IMR-90 (cell line): ENCODE measurements at regions not wholly inside any gene's neighbourhood (a gene's known extent, or its start where the extent isn't known, plus 50 kb on each side); places are given as distances from the start of the nearest gene placed in this dataset.

Source experiments
- ATAC-seq: fragments of 200-7000 bp; cut with Tn5 transposase; 2 replicates; pipeline ENCODE4 v1.9.1; 2020; ENCODE audit warnings: low read depth, mild to moderate bottlenecking, moderate library complexity
- BruUV-seq: library from RNA; stranded (reverse); fragments of 400-500 nt; replicated peaks from 2 replicates; lab custom pipeline; 2021; lab: Mats Ljungman, UMichigan
- CTCF ChIA-PET: fragments of 300-600 bp; formaldehyde crosslinking; extraction: SDS; loops from one replicate; lab custom pipeline; 2021; ENCODE audit warnings: antibody characterized with exemption; lab: Yijun Ruan, JAX
- POLR2A ChIA-PET: fragments of 300-600 bp; sonication (Branson Sonifier 250); formaldehyde crosslinking; loops from one replicate; lab custom pipeline; 2022; ENCODE audit warnings: antibody characterized with exemption; ENCODE audit not compliant: unreplicated experiment; lab: Charles Lee
- DNase-seq: peaks from one replicate; pipeline ENCODE4 v3.0.0; 2013
- H2AFZ ChIP-seq: replicated peaks from 2 replicates; pipeline ENCODE3; 2013; ENCODE audit warnings: low read length, mild to moderate bottlenecking; ENCODE audit not compliant: poor library complexity
- H2AK5ac ChIP-seq: 2 replicates; pipeline ENCODE4 v1.6.1; 2013; ENCODE audit warnings: low read depth, low read length, inconsistent platforms
- H2AK9ac ChIP-seq: replicated peaks from 2 replicates; pipeline ENCODE3; 2013; ENCODE audit warnings: mild to moderate bottlenecking, low read depth, low read length, moderate library complexity; ENCODE audit not compliant: poor library complexity
- H2BK120ac ChIP-seq: 2 replicates; pipeline ENCODE4 v1.6.1; 2013; ENCODE audit warnings: low read depth, low read length, inconsistent platforms
- H2BK15ac ChIP-seq: 3 replicates; pipeline ENCODE4 v1.6.1; 2013; ENCODE audit warnings: low read depth, low read length, inconsistent platforms
- H2BK20ac ChIP-seq: 2 replicates; pipeline ENCODE4 v1.6.1; 2013; ENCODE audit warnings: low read depth, mild to moderate bottlenecking, inconsistent platforms, low read length, moderate library complexity
- H2BK5ac ChIP-seq: 2 replicates; pipeline ENCODE4 v1.6.1; 2013; ENCODE audit warnings: mild to moderate bottlenecking, low read depth, low read length, inconsistent platforms; ENCODE audit not compliant: poor library complexity, severe bottlenecking
- H3K14ac ChIP-seq: replicated peaks from 2 replicates; pipeline ENCODE4 v1.6.1; 2013; ENCODE audit warnings: low read depth, low read length, inconsistent platforms
- H3K18ac ChIP-seq: 2 replicates; pipeline ENCODE4 v1.6.1; 2013; ENCODE audit warnings: low read depth, low read length, control low read depth
- H3K23ac ChIP-seq: 2 replicates; pipeline ENCODE4 v1.6.1; 2013; ENCODE audit warnings: low read depth, low read length, inconsistent platforms
- H3K27ac ChIP-seq: 2 replicates; pipeline ENCODE4 v1.5.1; 2013; ENCODE audit warnings: mild to moderate bottlenecking, control low read depth, low read length; ENCODE audit not compliant: insufficient read depth
- H3K27me3 ChIP-seq: 2 replicates; pipeline ENCODE4 v1.6.1; 2013; ENCODE audit warnings: low read length; ENCODE audit not compliant: control insufficient read depth, insufficient read depth
- H3K36me3 ChIP-seq: 2 replicates; pipeline ENCODE4 v1.6.1; 2013; ENCODE audit warnings: low read length, mixed read lengths; ENCODE audit not compliant: control insufficient read depth, insufficient read depth
- H3K4ac ChIP-seq: 2 replicates; pipeline ENCODE4 v1.6.1; 2013; ENCODE audit warnings: low read depth, low read length, inconsistent platforms
- H3K4me1 ChIP-seq: 2 replicates; pipeline ENCODE4 v1.6.1; 2013; ENCODE audit warnings: low read length, mixed read lengths; ENCODE audit not compliant: control insufficient read depth, insufficient read depth
- H3K4me2 ChIP-seq: 2 replicates; pipeline ENCODE4 v1.6.1; 2013; ENCODE audit warnings: low read depth, mild to moderate bottlenecking, control low read depth, low read length, moderate library complexity
- H3K4me3 ChIP-seq: 2 replicates; pipeline ENCODE4 v1.5.1; 2013; ENCODE audit warnings: low read depth, mild to moderate bottlenecking, control low read depth, low read length, moderate library complexity; ENCODE audit not compliant: insufficient read depth
- H3K56ac ChIP-seq: 2 replicates; pipeline ENCODE4 v1.6.1; 2013; ENCODE audit warnings: low read length, inconsistent platforms; ENCODE audit not compliant: insufficient read depth; ENCODE audit errors: extremely low read depth
- H3K79me1 ChIP-seq, 2 experiments: 2 replicates each; pipeline ENCODE4 v1.6.1; 2013; ENCODE audit warnings: low read length in 2 of 2, inconsistent platforms in 1 of 2, low read depth in 1 of 2
- H3K9ac ChIP-seq: 2 replicates; pipeline ENCODE4 v1.6.1; 2013; ENCODE audit warnings: low read depth, low read length, control low read depth
- H3K9me1 ChIP-seq: 2 replicates; pipeline ENCODE4 v1.6.1; 2013; ENCODE audit warnings: low read length, inconsistent platforms; ENCODE audit not compliant: insufficient read depth
- H3K9me3 ChIP-seq: 2 replicates; pipeline ENCODE4 v1.6.1; 2013; ENCODE audit warnings: low read length; ENCODE audit not compliant: control insufficient read depth, insufficient read depth
- H4K20me1 ChIP-seq: 2 replicates; pipeline ENCODE4 v1.6.1; 2013; ENCODE audit warnings: low read length, inconsistent platforms; ENCODE audit not compliant: insufficient read depth
- H4K5ac ChIP-seq: 2 replicates; pipeline ENCODE4 v1.6.1; 2013; ENCODE audit warnings: mild to moderate bottlenecking, low read depth, low read length, control low read depth
- H4K8ac ChIP-seq, 2 experiments: 2 replicates each; pipeline ENCODE4 v1.6.1; 2013; ENCODE audit warnings: low read depth in 2 of 2, low read length in 2 of 2, control low read depth in 1 of 2, inconsistent platforms in 1 of 2
- H4K91ac ChIP-seq: 2 replicates; pipeline ENCODE4 v1.6.1; 2013; ENCODE audit warnings: low read depth, low read length, inconsistent platforms; ENCODE audit not compliant: insufficient read depth
- FOS ChIP-seq: fragments of 150-350 bp; IDR thresholded peaks from 2 replicates; pipeline ENCODE4 v1.6.1; 2016; ENCODE audit warnings: low read depth, low read length
- MAFK ChIP-seq: IDR thresholded peaks from 2 replicates; pipeline ENCODE4 v1.6.1; 2012; ENCODE audit warnings: low read depth, low read length, improper control_type of control experiment
- SMC3 ChIP-seq: fragments of 150-350 bp; IDR thresholded peaks from 2 replicates; pipeline ENCODE4 v1.6.1; 2016; ENCODE audit warnings: low read depth, mild to moderate bottlenecking, antibody characterized with exemption, low read length, moderate library complexity
- dilution Hi-C: fragments of 300-500 bp; cut with HindIII; formaldehyde crosslinking; loops from one replicate; pipeline ENCODE4 v1.14.3; 2018; ENCODE audit warnings: low sequenced_read_pairs; ENCODE audit not compliant: unreplicated experiment
- in situ Hi-C: fragments of 300-500 bp; cut with MboI; formaldehyde crosslinking; loops from 3 replicates; pipeline ENCODE4 v1.14.3; 2019; ENCODE audit warnings: low sequenced_read_pairs, inconsistent platforms, mixed read lengths
- intact Hi-C: fragments of 100-400 bp; cut with micrococcal nuclease; formaldehyde crosslinking; loops from 2 replicates; pipeline ENCODE4 v1.10.0; 2022
- TF ChIP-seq, protein P1 (sequence below): conservative IDR thresholded peaks from 2 replicates; pipeline ENCODE4 v1.5.1; 2012; ENCODE audit warnings: mild to moderate bottlenecking, low read depth, low read length, improper control_type of control experiment
- TF ChIP-seq, protein P2 (sequence below): fragments of 150-350 bp; IDR thresholded peaks from 2 replicates; pipeline ENCODE4 v1.6.1; 2016; ENCODE audit warnings: low read depth, mild to moderate bottlenecking, low read length, moderate library complexity, borderline replicate concordance

- dilution Hi-C loops: no loop called here
- ATAC-seq (no peak), DNase-seq (peak; percentile 4)
- Histone ChIP-seq H3K36me3 (no peaks in the 10 kb centered on the region), H2BK15ac (no peak overlapping the region), H4K91ac (no peak overlapping the region), H4K8ac (no peak overlapping the region), H3K4me3 (no peak overlapping the region), H3K27me3 (no peaks in the 10 kb centered on the region), H3K79me1 (no peaks in the 10 kb centered on the region), H2BK5ac (no peak overlapping the region), H3K9me3 (no peaks in the 10 kb centered on the region; the same call in 1 of the 2 replicates), H2AK5ac (no peak overlapping the region), H3K9ac (no peak overlapping the region), H4K5ac (no peak overlapping the region), H3K18ac (no peak overlapping the region), H2AFZ (no peak overlapping the region), H2AK9ac (no peak overlapping the region), H2BK120ac (no peak overlapping the region), H2BK20ac (no peak overlapping the region), H3K56ac (no peak overlapping the region), H3K4me2 (no peak overlapping the region), H3K9me1 (no peaks in the 10 kb centered on the region), H4K20me1 (no peaks in the 10 kb centered on the region), H3K14ac (no peak overlapping the region), H3K23ac (no peak overlapping the region), H3K4ac (no peak overlapping the region), H3K4me1 (peaks cover 6% of the 10 kb centered on the region), H3K27ac (no peak overlapping the region)
- no TSS peak for BruUV-seq
- ChIA-PET CTCF (no interaction called here), POLR2A (no interaction called here)
- in situ Hi-C loops: no loop called here
- TF ChIP-seq, protein P1, sequence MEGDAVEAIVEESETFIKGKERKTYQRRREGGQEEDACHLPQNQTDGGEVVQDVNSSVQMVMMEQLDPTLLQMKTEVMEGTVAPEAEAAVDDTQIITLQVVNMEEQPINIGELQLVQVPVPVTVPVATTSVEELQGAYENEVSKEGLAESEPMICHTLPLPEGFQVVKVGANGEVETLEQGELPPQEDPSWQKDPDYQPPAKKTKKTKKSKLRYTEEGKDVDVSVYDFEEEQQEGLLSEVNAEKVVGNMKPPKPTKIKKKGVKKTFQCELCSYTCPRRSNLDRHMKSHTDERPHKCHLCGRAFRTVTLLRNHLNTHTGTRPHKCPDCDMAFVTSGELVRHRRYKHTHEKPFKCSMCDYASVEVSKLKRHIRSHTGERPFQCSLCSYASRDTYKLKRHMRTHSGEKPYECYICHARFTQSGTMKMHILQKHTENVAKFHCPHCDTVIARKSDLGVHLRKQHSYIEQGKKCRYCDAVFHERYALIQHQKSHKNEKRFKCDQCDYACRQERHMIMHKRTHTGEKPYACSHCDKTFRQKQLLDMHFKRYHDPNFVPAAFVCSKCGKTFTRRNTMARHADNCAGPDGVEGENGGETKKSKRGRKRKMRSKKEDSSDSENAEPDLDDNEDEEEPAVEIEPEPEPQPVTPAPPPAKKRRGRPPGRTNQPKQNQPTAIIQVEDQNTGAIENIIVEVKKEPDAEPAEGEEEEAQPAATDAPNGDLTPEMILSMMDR: no peak
- TF ChIP-seq FOS (no peak), MAFK (no peak), SMC3 (no peak)
- TF ChIP-seq, protein P2, sequence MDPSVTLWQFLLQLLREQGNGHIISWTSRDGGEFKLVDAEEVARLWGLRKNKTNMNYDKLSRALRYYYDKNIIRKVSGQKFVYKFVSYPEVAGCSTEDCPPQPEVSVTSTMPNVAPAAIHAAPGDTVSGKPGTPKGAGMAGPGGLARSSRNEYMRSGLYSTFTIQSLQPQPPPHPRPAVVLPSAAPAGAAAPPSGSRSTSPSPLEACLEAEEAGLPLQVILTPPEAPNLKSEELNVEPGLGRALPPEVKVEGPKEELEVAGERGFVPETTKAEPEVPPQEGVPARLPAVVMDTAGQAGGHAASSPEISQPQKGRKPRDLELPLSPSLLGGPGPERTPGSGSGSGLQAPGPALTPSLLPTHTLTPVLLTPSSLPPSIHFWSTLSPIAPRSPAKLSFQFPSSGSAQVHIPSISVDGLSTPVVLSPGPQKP: no peak
- intact Hi-C loops: loop anchor here (10.0 kb wide), 1 partner anchor 232 kb away; no protein-coding TSS in a partner anchor
Observed at GRCh38 chr6:91566467-91566866, 979.6 kb upstream of the MAP3K7 start.
